ENCODE measurements at regions not wholly inside any gene's neighbourhood (a gene's known extent, or its start where the extent isn't known, plus 50 kb on each side); places are given as distances from the start of the nearest gene placed in this dataset.
A peak's percentile ranks its signal among the peaks of the same experiment; 100 is the strongest.
"Not testable (repeated sequence)": the region's sequence is repeated elsewhere in the genome, so short reads cannot be mapped to it uniquely, and the experiment has no call there.

DNA sequence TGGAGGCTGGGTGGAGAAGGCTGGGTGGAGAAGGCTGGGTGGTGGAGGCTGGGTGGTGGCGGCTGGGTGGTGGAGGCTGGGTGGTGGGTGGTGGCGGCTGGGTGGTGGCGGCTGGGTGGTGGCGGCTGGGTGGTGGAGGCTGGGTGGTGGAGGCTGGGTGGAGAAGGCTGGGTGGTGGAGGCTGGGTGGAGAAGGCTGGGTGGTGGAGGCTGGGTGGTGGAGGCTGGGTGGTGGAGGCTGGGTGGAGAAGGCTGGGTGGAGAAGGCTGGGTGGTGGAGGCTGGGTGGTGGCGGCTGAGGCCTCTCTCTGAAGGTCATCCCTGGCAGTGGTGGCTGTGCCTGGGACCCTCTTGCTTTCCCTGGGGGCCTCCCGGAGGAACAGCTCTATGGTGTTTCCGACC, 91.5 kb upstream of the COL5A1 start:
- H3K27me3 ChIP-seq (ENCODE audit: control insufficient read depth, insufficient read depth); ATAC-seq; DNase-seq; H3K4me3 ChIP-seq (ENCODE audit: low read length); H3K9me3 ChIP-seq (ENCODE audit: control insufficient read depth, low read length); intact Hi-C loops (cut with DNase I); H3K4me1 ChIP-seq (ENCODE audit: control insufficient read depth, insufficient read depth, low read length); H3K27ac ChIP-seq (ENCODE audit: low read length): not testable (repeated sequence)
- WGBS = 97% methylated on average over 6 of the region's 7 CpGs

DNA sequence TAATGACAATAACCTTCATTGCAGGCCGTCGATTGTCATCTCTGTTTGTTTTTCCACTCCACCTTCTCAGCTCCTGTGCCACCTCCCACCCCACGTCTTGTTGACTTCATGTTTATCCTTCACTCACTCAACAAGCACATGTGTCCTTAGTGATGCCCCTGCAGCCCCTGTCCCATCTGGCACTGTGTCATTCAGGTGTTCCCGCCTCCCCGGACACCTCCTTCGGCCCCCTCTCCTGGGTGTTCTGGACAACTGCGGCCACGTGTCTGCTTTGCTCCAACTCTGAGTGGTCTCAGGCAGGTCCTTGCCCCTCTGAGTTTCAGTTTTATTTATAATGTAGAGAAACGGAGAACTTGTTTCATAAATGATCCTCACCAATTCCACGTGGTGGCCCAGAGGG, 91.0 kb upstream of the COL5A1 start:
- no peaks in the 10 kb centered on the region for H3K4me1 ChIP-seq (ENCODE audit: control insufficient read depth, insufficient read depth, low read length)
- no peak for ATAC-seq
- intact Hi-C loops (cut with DNase I) = no loop called here
- H3K27me3 ChIP-seq (ENCODE audit: control insufficient read depth, insufficient read depth) = no peaks in the 10 kb centered on the region
- no peaks in the 10 kb centered on the region for H3K9me3 ChIP-seq (ENCODE audit: control insufficient read depth, low read length)
- H3K27ac ChIP-seq (ENCODE audit: low read length) = no peak overlapping the region
- no peak for DNase-seq
- 87% methylated on average over 10 of the region's 10 CpGs for whole genome bisulfite sequencing
- H3K4me3 ChIP-seq (ENCODE audit: low read length) = no peak overlapping the region

DNA sequence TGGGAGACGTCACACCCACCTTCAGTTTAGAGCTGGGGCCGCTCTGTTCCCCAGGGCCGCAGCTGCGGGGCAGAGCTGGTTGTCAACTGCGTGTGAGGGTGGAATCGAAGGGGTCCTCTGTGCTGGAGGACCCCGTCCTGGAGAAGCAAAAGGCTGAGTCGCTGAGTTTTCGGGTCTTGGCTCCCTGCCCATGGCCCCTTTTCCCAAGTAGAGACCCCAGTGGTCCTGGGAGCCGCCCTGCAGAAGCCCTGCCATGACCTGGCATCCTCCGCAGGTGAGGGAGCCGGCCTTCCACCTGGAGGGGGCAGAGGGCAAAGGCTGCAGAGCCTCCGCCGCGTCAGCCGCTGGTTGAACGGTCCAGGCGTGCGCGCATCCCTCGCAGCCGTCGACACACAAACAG, 90.4 kb upstream of the COL5A1 start:
- no peak for DNase-seq
- Histone ChIP-seq H3K27ac (ENCODE audit: low read length) (no peak overlapping the region), H3K4me1 (ENCODE audit: control insufficient read depth, insufficient read depth, low read length) (no peaks in the 10 kb centered on the region), H3K27me3 (ENCODE audit: control insufficient read depth, insufficient read depth) (no peaks in the 10 kb centered on the region), H3K9me3 (ENCODE audit: control insufficient read depth, low read length) (no peaks in the 10 kb centered on the region), H3K4me3 (ENCODE audit: low read length) (no peak overlapping the region)
- no peak for ATAC-seq
- 93% methylated on average over 23 of the region's 23 CpGs for WGBS
- intact Hi-C loops (cut with DNase I) = no loop called here

DNA sequence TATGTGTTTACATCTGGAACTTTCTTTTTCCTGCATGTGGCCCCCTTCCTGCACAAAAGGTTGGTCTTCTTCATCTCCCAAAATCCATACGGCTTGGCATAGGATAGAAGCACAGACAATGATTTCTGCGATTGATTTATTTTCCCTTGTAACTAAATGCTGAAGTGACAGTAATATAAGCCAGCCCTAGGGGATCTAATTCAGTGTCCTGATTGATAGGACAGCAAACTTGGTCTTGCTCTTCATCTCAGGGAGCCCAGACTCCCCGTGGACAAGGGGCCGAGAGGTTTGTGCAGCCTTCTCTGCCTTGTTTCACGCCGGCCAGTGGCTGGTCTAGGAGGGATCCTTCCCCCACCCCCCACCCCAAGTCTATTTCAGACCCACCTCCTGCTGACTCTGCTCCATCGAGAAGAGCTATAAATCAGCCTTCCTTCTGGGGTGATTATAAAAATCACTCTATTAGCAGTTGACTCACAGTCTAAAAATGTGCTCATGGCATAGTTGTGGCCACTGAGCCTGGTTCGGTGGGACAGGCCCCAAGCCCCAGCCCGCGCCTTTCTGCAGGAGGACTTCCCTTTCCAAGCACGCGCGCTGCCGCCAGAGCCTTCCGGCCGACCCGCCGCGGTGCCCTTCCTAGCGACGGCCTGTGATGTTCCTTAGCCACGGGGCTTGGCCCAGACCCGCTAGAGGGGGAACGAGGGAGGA, 89.8 kb upstream of the COL5A1 start:
- Histone ChIP-seq H3K4me1 (ENCODE audit: control insufficient read depth, insufficient read depth, low read length) (no peaks in the 10 kb centered on the region), H3K9me3 (ENCODE audit: control insufficient read depth, low read length) (no peaks in the 10 kb centered on the region), H3K4me3 (ENCODE audit: low read length) (no peak overlapping the region), H3K27me3 (ENCODE audit: control insufficient read depth, insufficient read depth) (no peaks in the 10 kb centered on the region), H3K27ac (ENCODE audit: low read length) (no peak overlapping the region)
- ATAC-seq (peak; percentile 41 to 49), DNase-seq (peak; percentile 61 to 89 (median 85))
- WGBS = 36% methylated on average over 24 of the region's 24 CpGs
- intact Hi-C loops (cut with DNase I) = no loop called here

GRCh38 chr9:134552349-134552990, 89.1 kb upstream of the COL5A1 start:
- Histone ChIP-seq H3K4me3 (ENCODE audit: low read length) (no peak overlapping the region), H3K9me3 (ENCODE audit: control insufficient read depth, low read length) (no peaks in the 10 kb centered on the region), H3K4me1 (ENCODE audit: control insufficient read depth, insufficient read depth, low read length) (no peaks in the 10 kb centered on the region), H3K27ac (ENCODE audit: low read length) (no peak overlapping the region), H3K27me3 (ENCODE audit: control insufficient read depth, insufficient read depth) (no peaks in the 10 kb centered on the region)
- ATAC-seq (no peak), DNase-seq (no peak)
- WGBS = 61% methylated on average over 9 of the region's 9 CpGs
- intact Hi-C loops (cut with DNase I) = no loop called here

- intact Hi-C loops (cut with DNase I) = no loop called here
- DNase-seq (no peak), ATAC-seq (peak in 1 of 2 donors; percentile 39)
- Histone ChIP-seq H3K4me1 (ENCODE audit: control insufficient read depth, insufficient read depth, low read length) (no peaks in the 10 kb centered on the region), H3K9me3 (ENCODE audit: control insufficient read depth, low read length) (no peaks in the 10 kb centered on the region), H3K27ac (ENCODE audit: low read length) (no peak overlapping the region), H3K27me3 (ENCODE audit: control insufficient read depth, insufficient read depth) (no peaks in the 10 kb centered on the region), H3K4me3 (ENCODE audit: low read length) (no peak overlapping the region)
- 68% methylated on average over 26 of the region's 26 CpGs for WGBS
Observed at GRCh38 chr9:134553061-134553891, 88.3 kb upstream of the COL5A1 start.

GRCh38 chr9:134553996-134554372, 87.6 kb upstream of the COL5A1 start:
- no peak overlapping the region for H3K27ac ChIP-seq (ENCODE audit: low read length)
- H3K9me3 ChIP-seq (ENCODE audit: control insufficient read depth, low read length) = no peaks in the 10 kb centered on the region
- no peak overlapping the region for H3K4me3 ChIP-seq (ENCODE audit: low read length)
- no peaks in the 10 kb centered on the region for H3K27me3 ChIP-seq (ENCODE audit: control insufficient read depth, insufficient read depth)
- H3K4me1 ChIP-seq (ENCODE audit: control insufficient read depth, insufficient read depth, low read length) = no peaks in the 10 kb centered on the region
- DNase-seq (no peak), ATAC-seq (no peak)
- 81% methylated on average over 10 of the region's 10 CpGs for WGBS
- intact Hi-C loops (cut with DNase I) = no loop called here

DNA sequence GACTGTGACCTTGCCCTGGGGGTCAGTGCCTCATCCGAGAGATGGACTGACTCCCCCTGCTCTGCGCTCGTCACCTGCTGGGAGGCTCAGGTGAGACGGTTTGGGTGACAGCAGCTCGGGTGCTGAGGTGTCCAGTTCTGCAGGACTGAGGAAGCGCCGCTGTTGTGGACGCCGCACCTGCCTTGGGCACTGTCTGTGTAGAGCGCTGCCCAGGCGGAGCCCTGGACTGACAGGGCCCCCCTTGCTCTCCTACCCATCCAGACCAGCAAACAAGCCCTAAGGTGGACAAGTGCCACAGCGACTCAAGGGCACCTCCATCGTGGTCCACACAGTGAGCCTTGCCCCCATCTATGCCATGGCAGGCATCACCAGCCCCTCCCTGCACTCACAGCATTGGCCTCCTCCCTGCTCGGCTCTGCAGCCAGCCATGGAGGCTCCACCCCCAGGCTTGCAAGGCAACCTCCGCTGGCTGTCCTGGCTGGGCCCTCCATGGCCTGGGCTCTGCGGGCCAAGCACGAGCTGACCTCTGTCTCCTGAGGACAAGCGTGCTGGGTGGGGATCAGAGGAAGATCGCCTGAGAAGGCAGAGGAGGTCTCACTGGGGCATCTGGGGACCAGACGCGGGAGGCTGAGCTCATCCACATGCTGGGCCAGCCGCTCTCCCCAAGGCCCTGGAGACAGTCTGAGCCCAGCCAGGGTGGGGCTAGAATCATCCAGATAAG, 87.1 kb upstream of the COL5A1 start:
- DNase-seq = peak in 1 of 3 donors; percentile 77
- Histone ChIP-seq H3K27ac (ENCODE audit: low read length) (no peak overlapping the region), H3K9me3 (ENCODE audit: control insufficient read depth, low read length) (no peaks in the 10 kb centered on the region), H3K4me3 (ENCODE audit: low read length) (no peak overlapping the region), H3K4me1 (ENCODE audit: control insufficient read depth, insufficient read depth, low read length) (no peaks in the 10 kb centered on the region), H3K27me3 (ENCODE audit: control insufficient read depth, insufficient read depth) (no peaks in the 10 kb centered on the region)
- intact Hi-C loops (cut with DNase I) = no loop called here
- peak; percentile 51 to 53 for ATAC-seq
- 71% methylated on average over 22 of the region's 22 CpGs for WGBS

DNA sequence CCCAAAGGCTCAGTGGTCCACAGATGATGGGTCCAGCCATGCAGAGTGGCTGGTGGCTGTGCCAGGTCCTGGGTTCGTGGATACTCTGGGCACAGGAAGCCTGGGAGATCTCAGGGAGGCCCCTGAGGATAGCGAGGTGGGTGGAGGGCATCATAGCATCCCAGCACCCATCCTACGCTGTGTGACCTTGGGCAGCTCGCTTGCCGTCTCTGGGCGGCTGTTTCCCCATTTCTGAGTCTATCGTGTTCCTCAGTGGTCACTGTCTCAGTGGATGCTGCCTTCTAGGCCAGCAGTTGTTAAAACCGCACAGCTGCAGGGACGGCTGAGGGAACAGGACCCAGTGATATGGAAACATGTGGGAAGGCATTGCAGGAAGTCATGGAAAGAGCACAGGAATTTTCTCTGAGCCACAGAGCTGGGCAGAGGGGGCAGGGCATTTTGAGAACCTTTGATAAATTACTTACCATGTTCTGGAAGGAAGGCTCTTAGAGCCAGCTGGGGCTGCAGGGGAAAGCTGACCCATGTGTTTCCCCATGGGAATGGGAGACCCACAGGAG, 86.4 kb upstream of the COL5A1 start:
- no peak for DNase-seq
- 66% methylated on average over 9 of the region's 9 CpGs for WGBS
- Histone ChIP-seq H3K4me1 (ENCODE audit: control insufficient read depth, insufficient read depth, low read length) (no peaks in the 10 kb centered on the region), H3K27ac (ENCODE audit: low read length) (no peak overlapping the region), H3K4me3 (ENCODE audit: low read length) (no peak overlapping the region), H3K9me3 (ENCODE audit: control insufficient read depth, low read length) (no peaks in the 10 kb centered on the region), H3K27me3 (ENCODE audit: control insufficient read depth, insufficient read depth) (no peaks in the 10 kb centered on the region)
- ATAC-seq = no peak
- intact Hi-C loops (cut with DNase I) = no loop called here

DNA sequence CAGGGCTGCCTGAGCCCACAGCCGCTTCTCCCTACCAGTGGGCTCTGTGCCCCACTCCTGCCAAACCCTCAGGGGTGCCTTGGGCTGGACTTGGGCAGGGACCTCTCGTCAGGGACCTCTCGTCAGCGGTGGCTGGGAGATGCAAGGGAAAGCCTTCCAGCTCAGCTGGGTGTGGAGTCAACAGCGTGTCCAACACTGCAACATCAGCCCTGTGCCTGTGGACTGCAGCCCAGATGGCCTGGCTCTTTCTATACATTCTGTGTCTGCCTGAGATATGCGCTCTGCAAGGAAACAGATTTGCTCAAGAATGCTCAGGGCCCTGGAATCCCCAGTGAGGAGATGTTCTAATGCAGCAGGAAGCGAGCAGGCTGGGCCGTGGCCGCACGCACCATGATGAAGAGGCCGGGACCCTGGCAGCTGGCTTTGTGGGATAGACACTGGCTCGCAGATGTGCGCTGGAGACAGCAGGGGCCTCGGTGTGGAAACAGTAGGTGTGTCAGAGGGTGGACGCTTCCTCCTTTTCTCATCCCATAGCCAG, 85.0 kb upstream of the COL5A1 start:
- 64% methylated on average over 15 of the region's 15 CpGs for WGBS
- intact Hi-C loops (cut with DNase I) = no loop called here
- Histone ChIP-seq H3K27me3 (ENCODE audit: control insufficient read depth, insufficient read depth) (no peaks in the 10 kb centered on the region), H3K9me3 (ENCODE audit: control insufficient read depth, low read length) (no peaks in the 10 kb centered on the region), H3K4me3 (ENCODE audit: low read length) (no peak overlapping the region), H3K4me1 (ENCODE audit: control insufficient read depth, insufficient read depth, low read length) (no peaks in the 10 kb centered on the region), H3K27ac (ENCODE audit: low read length) (no peak overlapping the region)
- peak; percentile 8 to 36 for ATAC-seq
- DNase-seq = peak in 1 of 3 donors; percentile 71

All from right cardiac atrium (tissue), 5 donors.